Smooth muscle cell (in vitro differentiated cells): ENCODE measurements at regions not wholly inside any gene's neighbourhood (a gene's known extent, or its start where the extent isn't known, plus 50 kb on each side); places are given as distances from the start of the nearest gene placed in this dataset.
"Not testable (repeated sequence)": the region's sequence is repeated elsewhere in the genome, so short reads cannot be mapped to it uniquely, and the experiment has no call there.

ENCODE experiments used
- DNase-seq: peaks from one replicate; lab custom pipeline; 2025; ENCODE audit not compliant: unreplicated experiment; lab: John Stamatoyannopoulos, UW
- H2AFZ ChIP-seq: fragments of 200-600 bp; sonication (generic); 2 replicates; pipeline ENCODE4 v1.6.0; 2016; ENCODE audit warnings: antibody characterized with exemption, low read depth, mild to moderate bottlenecking
- H3F3A ChIP-seq: fragments of 200-600 bp; sonication (generic); 2 replicates; pipeline ENCODE4 v1.6.0; 2017; ENCODE audit warnings: antibody characterized with exemption, low read depth
- H3K27ac ChIP-seq: fragments of 200-600 bp; sonication (generic); 2 replicates; pipeline ENCODE4 v1.5.1; 2016; ENCODE audit warnings: low read depth, mild to moderate bottlenecking
- H3K27me3 ChIP-seq: fragments of 200-600 bp; sonication (generic); 2 replicates; pipeline ENCODE4 v1.6.1; 2016; ENCODE audit warnings: low read depth, mild to moderate bottlenecking
- H3K36me3 ChIP-seq: fragments of 200-600 bp; sonication (generic); 2 replicates; pipeline ENCODE4 v1.5.1; 2016; ENCODE audit warnings: low read depth
- H3K4me1 ChIP-seq: fragments of 200-600 bp; sonication (generic); 2 replicates; pipeline ENCODE4 v1.5.1; 2016; ENCODE audit warnings: low read depth
- H3K4me2 ChIP-seq: fragments of 200-600 bp; sonication (generic); 2 replicates; pipeline ENCODE4 v1.6.0; 2016; ENCODE audit warnings: mild to moderate bottlenecking
- H3K4me3 ChIP-seq: fragments of 200-600 bp; sonication (generic); 2 replicates; pipeline ENCODE4 v1.5.1; 2016; ENCODE audit warnings: mild to moderate bottlenecking
- H3K79me2 ChIP-seq: fragments of 200-600 bp; sonication (generic); 2 replicates; pipeline ENCODE4 v1.6.0; 2016; ENCODE audit warnings: low read depth, mild to moderate bottlenecking
- H3K9ac ChIP-seq: fragments of 200-600 bp; sonication (generic); 2 replicates; pipeline ENCODE4 v1.6.0; 2016; ENCODE audit warnings: low read depth
- H3K9me3 ChIP-seq: fragments of 200-600 bp; sonication (generic); replicated peaks from 2 replicates; pipeline ENCODE4 v1.5.1; 2016; ENCODE audit warnings: low read depth
- H4K20me1 ChIP-seq: fragments of 200-600 bp; sonication (generic); 2 replicates; pipeline ENCODE4 v1.6.0; 2016; ENCODE audit warnings: low read depth
- WGBS: methylation state at CpG from one replicate; pipeline ENCODE4 v1.1.7; 2016; ENCODE audit warnings: low lambda C conversion rate; 5-methylcytosine and 5-hydroxymethylcytosine counted together
- TF ChIP-seq, protein P1 (sequence below): fragments of 200-600 bp; sonication (generic); IDR thresholded peaks from 2 replicates; pipeline ENCODE4 v1.5.1; 2017; ENCODE audit warnings: borderline replicate concordance, mild to moderate bottlenecking, antibody characterized with exemption; ENCODE audit not compliant: insufficient read depth, poor library complexity, severe bottlenecking

DNA sequence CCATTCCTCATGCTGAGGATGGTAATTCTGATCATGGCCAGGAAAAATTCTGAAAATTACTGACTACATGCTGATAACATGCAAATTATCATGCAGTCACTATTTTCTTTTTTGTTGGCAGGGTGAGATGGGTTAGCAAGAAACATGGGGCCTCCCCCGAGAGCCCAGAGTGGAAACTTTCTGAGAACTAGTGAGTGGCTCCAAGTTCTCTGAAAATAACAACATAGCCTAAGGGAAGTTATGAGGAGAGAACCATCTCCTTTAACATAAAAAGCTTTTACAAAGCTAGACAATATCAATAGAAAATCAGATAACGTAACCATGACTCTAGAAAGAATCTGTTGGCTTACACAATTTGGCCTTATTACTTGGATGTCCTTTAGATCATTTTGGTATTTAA, 254.2 kb downstream of the PLOD2 start:
- WGBS = 91% methylated on average over 2 of the region's 2 CpGs
- Histone ChIP-seq H3K9me3 (no peaks in the 10 kb centered on the region), H3K9ac (no peak overlapping the region), H3K79me2 (no peaks in the 10 kb centered on the region), H3K27me3 (no peaks in the 10 kb centered on the region), H3K4me3 (no peak overlapping the region), H3K4me1 (no peaks in the 10 kb centered on the region), H4K20me1 (no peaks in the 10 kb centered on the region), H3F3A (no peaks in the 10 kb centered on the region), H3K36me3 (no peaks in the 10 kb centered on the region), H2AFZ (no peak overlapping the region), H3K4me2 (no peak overlapping the region), H3K27ac (no peak overlapping the region)
- TF ChIP-seq, protein P1, sequence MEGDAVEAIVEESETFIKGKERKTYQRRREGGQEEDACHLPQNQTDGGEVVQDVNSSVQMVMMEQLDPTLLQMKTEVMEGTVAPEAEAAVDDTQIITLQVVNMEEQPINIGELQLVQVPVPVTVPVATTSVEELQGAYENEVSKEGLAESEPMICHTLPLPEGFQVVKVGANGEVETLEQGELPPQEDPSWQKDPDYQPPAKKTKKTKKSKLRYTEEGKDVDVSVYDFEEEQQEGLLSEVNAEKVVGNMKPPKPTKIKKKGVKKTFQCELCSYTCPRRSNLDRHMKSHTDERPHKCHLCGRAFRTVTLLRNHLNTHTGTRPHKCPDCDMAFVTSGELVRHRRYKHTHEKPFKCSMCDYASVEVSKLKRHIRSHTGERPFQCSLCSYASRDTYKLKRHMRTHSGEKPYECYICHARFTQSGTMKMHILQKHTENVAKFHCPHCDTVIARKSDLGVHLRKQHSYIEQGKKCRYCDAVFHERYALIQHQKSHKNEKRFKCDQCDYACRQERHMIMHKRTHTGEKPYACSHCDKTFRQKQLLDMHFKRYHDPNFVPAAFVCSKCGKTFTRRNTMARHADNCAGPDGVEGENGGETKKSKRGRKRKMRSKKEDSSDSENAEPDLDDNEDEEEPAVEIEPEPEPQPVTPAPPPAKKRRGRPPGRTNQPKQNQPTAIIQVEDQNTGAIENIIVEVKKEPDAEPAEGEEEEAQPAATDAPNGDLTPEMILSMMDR = no peak
- no peak for DNase-seq

DNA sequence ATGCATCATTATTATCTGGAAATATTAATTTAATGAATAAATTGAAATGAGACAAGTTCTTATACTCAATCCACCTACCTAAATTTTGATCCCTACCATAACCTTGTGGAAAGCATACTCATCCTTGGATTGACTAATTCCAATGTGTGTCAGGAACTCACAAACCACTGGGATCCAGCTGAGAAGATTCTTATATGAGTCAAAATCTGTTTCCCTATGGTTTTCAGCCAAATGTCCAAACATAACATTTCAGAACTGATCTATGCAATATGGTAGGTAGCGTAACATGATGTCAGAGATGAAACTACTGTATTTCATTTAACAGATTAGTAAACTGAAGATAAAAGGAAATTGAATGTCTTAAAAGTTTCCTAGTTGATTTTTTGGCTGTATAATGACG, 250.0 kb downstream of the PLOD2 start:
- Histone ChIP-seq H4K20me1 (no peaks in the 10 kb centered on the region), H3K4me1 (no peaks in the 10 kb centered on the region), H3F3A (no peaks in the 10 kb centered on the region), H3K27me3 (no peaks in the 10 kb centered on the region), H3K79me2 (no peaks in the 10 kb centered on the region), H3K9ac (no peak overlapping the region), H3K9me3 (no peaks in the 10 kb centered on the region), H2AFZ (no peak overlapping the region), H3K4me3 (no peak overlapping the region), H3K27ac (no peak overlapping the region), H3K4me2 (no peak overlapping the region), H3K36me3 (no peaks in the 10 kb centered on the region)
- TF ChIP-seq, protein P1 = no peak
- DNase-seq = no peak
- 48% methylated on average over 2 of the region's 2 CpGs for WGBS

DNA sequence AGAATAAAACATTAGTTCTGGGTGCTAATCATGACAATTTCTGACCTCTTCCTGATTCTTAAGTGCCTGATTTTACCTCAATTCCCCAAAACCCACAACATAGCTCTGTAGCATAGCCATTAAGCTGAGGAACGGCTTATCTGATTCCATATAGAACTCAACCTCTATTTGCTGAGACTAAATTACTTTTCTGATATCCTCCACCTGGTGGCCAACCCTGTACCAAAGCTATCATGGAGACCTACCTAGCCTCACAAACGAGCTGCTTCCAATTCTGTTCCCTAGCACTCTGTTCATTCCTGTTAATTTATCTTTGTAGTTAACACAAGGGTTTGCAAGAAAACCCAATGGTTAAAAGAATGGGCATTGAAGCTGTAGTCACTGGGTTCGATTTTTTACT, 245.2 kb downstream of the PLOD2 start:
- Histone ChIP-seq H3K27me3 (no peaks in the 10 kb centered on the region), H2AFZ (no peak overlapping the region), H4K20me1 (no peaks in the 10 kb centered on the region), H3K9me3 (no peaks in the 10 kb centered on the region), H3K79me2 (no peaks in the 10 kb centered on the region), H3K4me1 (no peaks in the 10 kb centered on the region), H3K27ac (no peak overlapping the region), H3K36me3 (no peaks in the 10 kb centered on the region), H3F3A (no peaks in the 10 kb centered on the region), H3K4me3 (no peak overlapping the region), H3K4me2 (no peak overlapping the region), H3K9ac (no peak overlapping the region)
- 90% methylated on average over 3 of the region's 3 CpGs for WGBS
- no peak for DNase-seq
- TF ChIP-seq, protein P1 = no peak

DNA sequence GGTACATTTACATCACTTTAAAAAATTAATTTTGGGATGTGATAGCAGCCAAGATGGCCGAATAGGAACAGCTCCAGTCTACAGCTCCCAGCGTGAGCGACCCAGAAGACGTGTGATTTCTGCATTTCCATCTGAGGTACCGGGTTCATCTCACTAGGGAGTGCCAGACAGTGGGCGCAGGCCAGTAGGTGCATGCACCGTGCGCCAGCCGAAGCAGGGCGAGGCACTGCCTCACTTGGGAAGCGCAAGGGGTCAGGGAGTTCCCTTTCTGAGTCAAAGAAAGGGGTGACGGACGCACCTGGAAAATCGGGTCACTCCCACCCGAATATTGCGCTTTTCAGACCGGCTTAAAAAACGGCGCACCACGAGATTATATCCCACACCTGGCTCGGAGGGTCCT, 233.2 kb downstream of the PLOD2 start:
- H3F3A ChIP-seq, H3K79me2 ChIP-seq, H2AFZ ChIP-seq, H3K27me3 ChIP-seq, H3K9ac ChIP-seq, H3K4me3 ChIP-seq, H3K27ac ChIP-seq, H4K20me1 ChIP-seq, DNase-seq, H3K36me3 ChIP-seq, H3K4me2 ChIP-seq, H3K9me3 ChIP-seq, H3K4me1 ChIP-seq: not testable (repeated sequence)
- WGBS = 89% methylated on average over 17 of the region's 21 CpGs
